ENCODE measurements at regions not wholly inside any gene's neighbourhood (a gene's known extent, or its start where the extent isn't known, plus 50 kb on each side); places are given as distances from the start of the nearest gene placed in this dataset.

DNA sequence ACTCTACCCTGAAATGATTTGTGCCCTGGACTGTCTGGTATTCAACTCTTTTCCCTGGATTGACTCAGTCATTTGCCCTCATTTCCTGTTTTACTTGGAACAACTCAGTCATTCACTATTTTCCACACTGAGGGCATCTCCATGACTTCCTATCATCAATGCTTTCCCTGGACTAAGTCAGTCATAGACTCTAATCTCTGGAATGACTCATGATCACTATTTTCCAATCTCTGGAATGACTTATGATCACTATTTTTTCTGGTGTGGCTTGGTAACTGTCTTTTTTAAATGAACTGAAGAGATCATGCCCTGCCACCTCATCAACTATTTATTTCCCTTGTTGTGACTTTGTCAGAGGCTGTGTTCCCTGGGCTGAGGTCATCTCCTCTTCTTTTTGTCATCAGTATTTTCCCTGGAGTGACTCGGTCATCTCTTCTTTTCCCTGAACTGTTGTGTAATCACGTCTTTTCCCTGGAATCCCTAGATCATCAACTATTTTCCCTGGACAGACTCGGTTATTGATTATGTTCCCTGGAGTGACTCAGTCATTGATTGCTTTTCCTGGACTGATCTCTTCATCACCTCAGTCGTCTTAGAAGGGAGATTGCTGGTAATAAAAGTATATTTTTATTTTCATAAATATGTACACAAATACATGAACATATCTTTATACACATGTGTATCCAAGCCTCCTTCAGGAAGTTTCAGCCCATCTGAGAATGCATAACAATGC is 327.1 kb upstream of the VCX start:
- Mint-ChIP-seq H3K4me1 (ENCODE audit: low read depth) (no peaks in the 10 kb centered on the region), H3K9me3 (no peaks in the 10 kb centered on the region), H3K36me3 (ENCODE audit: low read depth) (no peaks in the 10 kb centered on the region)

GRCh38 chrX:7514871-7515599 is 327.9 kb upstream of the VCX start:
- H3K27me3 Mint-ChIP-seq, result no peaks in the 10 kb centered on the region
- no peaks in the 10 kb centered on the region for H3K36me3 Mint-ChIP-seq (ENCODE audit: low read depth)
- H3K4me1 Mint-ChIP-seq (ENCODE audit: low read depth), result no peaks in the 10 kb centered on the region
- no peak overlapping the region for H3K27ac Mint-ChIP-seq
- intact Hi-C loops (cut with micrococcal nuclease), result no loop called here
- ATAC-seq, result no peak
- H3K9me3 Mint-ChIP-seq, result no peaks in the 10 kb centered on the region
- POLR2A ChIA-PET, result no interaction called here
- H3K4me3 Mint-ChIP-seq, result no peak overlapping the region
- TF ChIP-seq CTCF (IDR thresholded peaks at IDR 0.05), result no peak
- no peak for DNase-seq
- CTCF ChIA-PET, result no interaction called here

More for the DNA sequence above, 327.1 kb upstream of the VCX start:
- no peak overlapping the region for H3K4me3 Mint-ChIP-seq
- no peaks in the 10 kb centered on the region for H3K27me3 Mint-ChIP-seq
- H3K27ac Mint-ChIP-seq, result no peak overlapping the region
- ChIA-PET POLR2A (no interaction called here), CTCF (no interaction called here)
- TF ChIP-seq CTCF (IDR thresholded peaks at IDR 0.05), result no peak
- no peak for ATAC-seq
- no peak for DNase-seq
- intact Hi-C loops (cut with micrococcal nuclease), result no loop called here

DNA sequence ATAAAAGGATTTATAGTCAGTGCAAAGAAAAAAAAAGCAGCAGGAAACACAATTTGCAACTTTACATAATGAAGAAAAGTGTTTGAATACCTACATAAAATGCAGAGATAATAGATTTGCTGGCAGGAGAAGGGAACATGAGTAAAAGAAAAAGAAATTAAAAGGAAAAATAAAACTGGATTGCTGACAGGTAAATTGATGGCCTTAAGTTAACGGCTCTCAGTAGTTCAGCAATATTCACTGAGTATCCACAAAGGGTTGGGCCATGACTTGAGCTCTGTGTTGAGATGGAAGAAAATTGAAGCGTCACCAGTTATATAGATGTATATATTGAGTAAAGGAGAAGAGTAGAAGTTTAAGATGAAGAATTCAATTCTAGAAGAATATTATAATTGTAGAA is 330.1 kb upstream of the VCX start:
- no peak overlapping the region for H3K27ac Mint-ChIP-seq
- H3K9me3 Mint-ChIP-seq, result no peaks in the 10 kb centered on the region
- no peak overlapping the region for H3K4me3 Mint-ChIP-seq
- H3K36me3 Mint-ChIP-seq (ENCODE audit: low read depth), result no peaks in the 10 kb centered on the region
- ChIA-PET POLR2A (no interaction called here), CTCF (no interaction called here)
- no peak for TF ChIP-seq CTCF (IDR thresholded peaks at IDR 0.05)
- intact Hi-C loops (cut with micrococcal nuclease), result no loop called here
- no peak for ATAC-seq
- no peaks in the 10 kb centered on the region for H3K27me3 Mint-ChIP-seq
- DNase-seq, result no peak
- no peaks in the 10 kb centered on the region for H3K4me1 Mint-ChIP-seq (ENCODE audit: low read depth)

DNA sequence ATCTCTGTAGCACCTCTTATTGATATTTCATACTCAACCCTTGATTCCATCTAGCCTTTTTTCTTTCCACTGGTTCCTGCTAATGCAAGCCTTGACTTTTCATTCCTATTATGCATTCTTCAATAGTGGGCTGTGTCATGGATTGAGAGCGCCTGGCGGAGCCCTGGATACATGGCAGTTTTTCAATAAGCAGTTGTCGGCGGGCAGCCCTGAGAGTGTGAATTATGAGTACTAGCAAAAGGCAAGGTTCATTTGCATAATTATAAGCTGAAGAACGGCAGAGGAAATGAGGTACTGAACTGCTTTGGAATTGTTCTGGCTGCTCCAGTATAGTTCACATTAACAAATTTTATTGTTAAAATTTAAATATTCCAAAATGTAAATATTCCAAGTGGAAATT is 339.7 kb upstream of the VCX start:
- no peak for TF ChIP-seq CTCF (IDR thresholded peaks at IDR 0.05)
- no peaks in the 10 kb centered on the region for H3K36me3 Mint-ChIP-seq (ENCODE audit: low read depth)
- ATAC-seq (no peak), DNase-seq (no peak)
- H3K9me3 Mint-ChIP-seq, result peaks cover 5% of the 10 kb centered on the region
- intact Hi-C loops (cut with micrococcal nuclease), result no loop called here
- no peaks in the 10 kb centered on the region for H3K27me3 Mint-ChIP-seq
- H3K4me1 Mint-ChIP-seq (ENCODE audit: low read depth), result no peaks in the 10 kb centered on the region
- ChIA-PET POLR2A (interaction anchor here (0.5 kb wide), 1 partner anchor 1306 kb away, joined by 3 read pairs; no protein-coding TSS in a partner anchor), CTCF (no interaction called here)
- no peak overlapping the region for H3K27ac Mint-ChIP-seq
- no peak overlapping the region for H3K4me3 Mint-ChIP-seq

DNA sequence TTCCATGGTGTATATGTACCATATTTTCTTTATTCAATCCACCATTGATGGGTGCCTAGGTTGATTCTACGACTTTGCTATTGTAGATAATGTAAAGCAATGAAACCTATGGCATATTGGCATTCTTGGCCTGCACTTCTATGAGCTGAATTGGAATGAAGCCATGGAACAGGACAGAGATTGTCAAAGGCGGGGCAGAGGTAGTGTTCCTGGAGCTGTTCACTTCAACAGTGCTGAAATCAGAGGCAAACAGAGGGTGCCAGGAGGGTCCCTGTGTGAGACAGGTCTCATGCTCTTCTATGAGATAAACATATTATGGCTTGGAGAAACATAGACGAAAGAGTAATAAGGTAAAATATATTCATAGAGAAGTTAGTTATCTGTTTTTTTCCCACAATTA is 342.6 kb upstream of the VCX start:
- DNase-seq (no peak), ATAC-seq (no peak)
- Mint-ChIP-seq H3K27me3 (no peaks in the 10 kb centered on the region), H3K9me3 (peaks cover 2% of the 10 kb centered on the region), H3K27ac (no peak overlapping the region), H3K36me3 (ENCODE audit: low read depth) (no peaks in the 10 kb centered on the region), H3K4me1 (ENCODE audit: low read depth) (no peaks in the 10 kb centered on the region), H3K4me3 (no peak overlapping the region)
- POLR2A ChIA-PET, result no interaction called here
- intact Hi-C loops (cut with micrococcal nuclease), result no loop called here
- TF ChIP-seq CTCF (IDR thresholded peaks at IDR 0.05), result no peak
- CTCF ChIA-PET, result no interaction called here

Data from activated CD8-positive, alpha-beta T cell treated with anti-CD3 and anti-CD28 coated beads for 36 hours (primary cell).